ENCODE measurements at regions not wholly inside any gene's neighbourhood (a gene's known extent, or its start where the extent isn't known, plus 50 kb on each side); places are given as distances from the start of the nearest gene placed in this dataset.

- 86 to 90% methylated on average over 5 of the region's 5 CpGs for WGBS, 2 donors
- DNase-seq: no peak
- intact Hi-C loops (cut with DNase I; ENCODE audit: low total_unique reads): no loop called here
Measured at GRCh38 chr15:61307474-61307873, 78.4 kb upstream of the RORA start.

GRCh38 chr15:61301701-61302100 is 72.6 kb upstream of the RORA start:
- H3K4me1 ChIP-seq: no peaks in the 10 kb centered on the region
- intact Hi-C loops (cut with DNase I; ENCODE audit: low total_unique reads): no loop called here
- H3K9me3 ChIP-seq: no peaks in the 10 kb centered on the region
- no peak for TF ChIP-seq POLR2A (IDR thresholded peaks at IDR 0.05)
- no peak for TF ChIP-seq CTCF (IDR thresholded peaks at IDR 0.05)
- no peak overlapping the region for H3K4me3 ChIP-seq
- no peak for DNase-seq
- H3K27me3 ChIP-seq: no peaks in the 10 kb centered on the region
- no peaks in the 10 kb centered on the region for H3K36me3 ChIP-seq (ENCODE audit: low read depth, missing control alignments)
- WGBS, 2 donors: 79 to 90% methylated on average over 3 of the region's 3 CpGs
- no peak overlapping the region for H3K27ac ChIP-seq

More at GRCh38 chr15:61307474-61307873, 78.4 kb upstream of the RORA start:
- Histone ChIP-seq H3K27ac (no peak overlapping the region), H3K27me3 (no peaks in the 10 kb centered on the region), H3K4me1 (no peaks in the 10 kb centered on the region), H3K9me3 (no peaks in the 10 kb centered on the region), H3K4me3 (no peak overlapping the region), H3K36me3 (ENCODE audit: low read depth, missing control alignments) (no peaks in the 10 kb centered on the region)
- no peak for TF ChIP-seq CTCF (IDR thresholded peaks at IDR 0.05)

GRCh38 chr15:61299075-61299763 is 70.1 kb upstream of the RORA start:
- DNase-seq: peak; percentile 23
- Histone ChIP-seq H3K36me3 (ENCODE audit: low read depth, missing control alignments) (no peaks in the 10 kb centered on the region), H3K4me1 (no peaks in the 10 kb centered on the region), H3K9me3 (no peaks in the 10 kb centered on the region), H3K27ac (no peak overlapping the region), H3K27me3 (no peaks in the 10 kb centered on the region), H3K4me3 (no peak overlapping the region)
- 74 to 76% methylated on average over 4 of the region's 4 CpGs for WGBS, 2 donors
- TF ChIP-seq POLR2A (IDR thresholded peaks at IDR 0.05) (no peak), CTCF (IDR thresholded peaks at IDR 0.05) (no peak)
- intact Hi-C loops (cut with DNase I; ENCODE audit: low total_unique reads): no loop called here

- Histone ChIP-seq H3K36me3 (ENCODE audit: low read depth, missing control alignments) (no peaks in the 10 kb centered on the region), H3K4me1 (no peaks in the 10 kb centered on the region), H3K4me3 (no peak overlapping the region), H3K27me3 (no peaks in the 10 kb centered on the region), H3K27ac (no peak overlapping the region), H3K9me3 (no peaks in the 10 kb centered on the region)
- intact Hi-C loops (cut with DNase I; ENCODE audit: low total_unique reads): no loop called here
- DNase-seq: no peak
- WGBS, 2 donors: 82 to 90% methylated on average over 3 of the region's 3 CpGs
- TF ChIP-seq CTCF (IDR thresholded peaks at IDR 0.05) (no peak), POLR2A (IDR thresholded peaks at IDR 0.05) (no peak)
Measured at GRCh38 chr15:61295239-61295638, 66.1 kb upstream of the RORA start.

GRCh38 chr15:61282661-61283060 is 53.6 kb upstream of the RORA start:
- H3K9me3 ChIP-seq: no peaks in the 10 kb centered on the region
- no peak for DNase-seq
- H3K27ac ChIP-seq: no peak overlapping the region
- H3K27me3 ChIP-seq: no peaks in the 10 kb centered on the region
- 85 to 86% methylated on average over 4 of the region's 4 CpGs for WGBS, 2 donors
- TF ChIP-seq POLR2A (IDR thresholded peaks at IDR 0.05) (no peak), CTCF (IDR thresholded peaks at IDR 0.05) (no peak)
- intact Hi-C loops (cut with DNase I; ENCODE audit: low total_unique reads): no loop called here
- no peaks in the 10 kb centered on the region for H3K4me1 ChIP-seq
- no peak overlapping the region for H3K4me3 ChIP-seq
- no peaks in the 10 kb centered on the region for H3K36me3 ChIP-seq (ENCODE audit: low read depth, missing control alignments)
